GM06990 (cell line): ENCODE measurements at regions not wholly inside any gene's neighbourhood (a gene's known extent, or its start where the extent isn't known, plus 50 kb on each side); places are given as distances from the start of the nearest gene placed in this dataset.

Source experiments
- DNase-seq: peaks from one replicate; pipeline ENCODE4 v3.0.0-alpha.2; 2011; ENCODE audit not compliant: insufficient read length; ENCODE audit errors: extremely low read depth
- H3K27me3 ChIP-seq: replicated peaks from 2 replicates; pipeline ENCODE4 v1.6.0; 2011; ENCODE audit warnings: low read length; ENCODE audit not compliant: control insufficient read depth, insufficient read depth
- H3K36me3 ChIP-seq: 2 replicates; pipeline ENCODE4 v1.5.1; 2011; ENCODE audit warnings: low read length; ENCODE audit not compliant: control insufficient read depth, insufficient read depth
- H3K4me3 ChIP-seq: replicated peaks from 2 replicates; pipeline ENCODE4 v1.5.1; 2011; ENCODE audit warnings: low read depth, mild to moderate bottlenecking, control low read depth, low read length
- TF ChIP-seq, protein P1 (sequence below): IDR thresholded peaks from 2 replicates; pipeline ENCODE4 v1.5.1; 2011; ENCODE audit warnings: low read length, control low read depth, mild to moderate bottlenecking, inconsistent platforms; ENCODE audit not compliant: insufficient read depth, poor library complexity, severe bottlenecking

DNA sequence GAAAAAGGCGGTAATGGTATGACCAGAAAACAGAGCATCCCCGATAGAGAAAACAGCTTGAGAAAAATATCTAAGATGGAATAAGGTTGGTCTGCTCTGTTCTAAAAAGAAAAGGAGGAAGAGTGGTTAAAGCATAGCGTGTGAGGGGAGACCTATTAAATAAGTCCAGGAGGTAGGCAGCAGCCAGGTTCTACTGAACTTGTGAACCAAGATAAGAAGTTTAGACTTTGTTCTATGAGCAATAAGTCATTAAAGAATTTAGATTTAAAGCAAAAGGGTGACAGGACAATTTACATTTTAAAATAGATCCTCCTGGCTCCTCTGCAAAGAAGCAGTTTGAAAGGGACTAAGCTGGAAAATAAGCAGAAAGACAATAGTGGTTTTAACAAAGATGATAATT, 81.3 kb upstream of the COX7C start:
- Histone ChIP-seq H3K4me3 (no peak overlapping the region), H3K27me3 (no peaks in the 10 kb centered on the region), H3K36me3 (no peaks in the 10 kb centered on the region)
- DNase-seq: no peak
- TF ChIP-seq, protein P1, sequence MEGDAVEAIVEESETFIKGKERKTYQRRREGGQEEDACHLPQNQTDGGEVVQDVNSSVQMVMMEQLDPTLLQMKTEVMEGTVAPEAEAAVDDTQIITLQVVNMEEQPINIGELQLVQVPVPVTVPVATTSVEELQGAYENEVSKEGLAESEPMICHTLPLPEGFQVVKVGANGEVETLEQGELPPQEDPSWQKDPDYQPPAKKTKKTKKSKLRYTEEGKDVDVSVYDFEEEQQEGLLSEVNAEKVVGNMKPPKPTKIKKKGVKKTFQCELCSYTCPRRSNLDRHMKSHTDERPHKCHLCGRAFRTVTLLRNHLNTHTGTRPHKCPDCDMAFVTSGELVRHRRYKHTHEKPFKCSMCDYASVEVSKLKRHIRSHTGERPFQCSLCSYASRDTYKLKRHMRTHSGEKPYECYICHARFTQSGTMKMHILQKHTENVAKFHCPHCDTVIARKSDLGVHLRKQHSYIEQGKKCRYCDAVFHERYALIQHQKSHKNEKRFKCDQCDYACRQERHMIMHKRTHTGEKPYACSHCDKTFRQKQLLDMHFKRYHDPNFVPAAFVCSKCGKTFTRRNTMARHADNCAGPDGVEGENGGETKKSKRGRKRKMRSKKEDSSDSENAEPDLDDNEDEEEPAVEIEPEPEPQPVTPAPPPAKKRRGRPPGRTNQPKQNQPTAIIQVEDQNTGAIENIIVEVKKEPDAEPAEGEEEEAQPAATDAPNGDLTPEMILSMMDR: no peak

DNA sequence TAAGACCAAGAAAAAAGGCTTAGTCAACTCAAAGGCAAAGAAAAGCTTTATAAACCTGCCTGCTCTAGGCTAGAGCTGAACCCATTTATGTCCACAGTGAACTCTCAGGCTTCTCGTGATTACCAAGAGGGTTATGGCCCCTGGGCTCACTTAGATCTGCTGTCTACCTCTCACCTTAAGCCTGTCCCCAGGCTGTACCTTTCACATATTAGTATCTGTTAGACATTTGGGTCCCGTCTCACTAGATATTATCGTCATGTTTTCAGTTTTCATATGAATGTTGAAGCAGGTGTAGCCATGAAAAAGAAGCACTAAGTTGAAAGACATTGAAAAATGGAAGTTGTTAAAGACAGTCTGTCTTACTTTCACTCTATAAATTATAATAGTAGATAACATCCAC, 75.2 kb upstream of the COX7C start:
- Histone ChIP-seq H3K4me3 (no peak overlapping the region), H3K27me3 (no peaks in the 10 kb centered on the region), H3K36me3 (no peaks in the 10 kb centered on the region)
- DNase-seq: no peak
- TF ChIP-seq, protein P1: no peak

DNA sequence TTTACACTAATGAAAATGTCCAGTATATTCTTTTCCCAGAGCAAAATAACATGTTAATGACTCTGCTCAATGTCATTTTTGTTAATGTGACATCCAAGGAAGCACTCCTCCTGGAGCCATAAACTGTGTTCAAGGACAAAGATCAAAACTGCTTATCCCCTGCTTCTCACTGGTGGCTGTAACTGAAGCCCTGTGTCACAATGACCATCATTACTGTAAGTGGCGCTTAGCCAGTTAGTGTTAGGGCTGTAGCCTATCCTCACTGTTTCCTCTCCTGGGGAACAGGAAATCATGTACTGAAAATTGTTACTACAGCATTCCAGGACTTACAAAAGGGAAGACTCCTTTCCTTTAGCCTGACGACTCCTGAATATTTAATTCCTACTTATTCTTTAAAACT, 71.7 kb upstream of the COX7C start:
- Histone ChIP-seq H3K27me3 (no peaks in the 10 kb centered on the region), H3K36me3 (no peaks in the 10 kb centered on the region), H3K4me3 (no peak overlapping the region)
- DNase-seq: no peak
- TF ChIP-seq, protein P1: no peak

DNA sequence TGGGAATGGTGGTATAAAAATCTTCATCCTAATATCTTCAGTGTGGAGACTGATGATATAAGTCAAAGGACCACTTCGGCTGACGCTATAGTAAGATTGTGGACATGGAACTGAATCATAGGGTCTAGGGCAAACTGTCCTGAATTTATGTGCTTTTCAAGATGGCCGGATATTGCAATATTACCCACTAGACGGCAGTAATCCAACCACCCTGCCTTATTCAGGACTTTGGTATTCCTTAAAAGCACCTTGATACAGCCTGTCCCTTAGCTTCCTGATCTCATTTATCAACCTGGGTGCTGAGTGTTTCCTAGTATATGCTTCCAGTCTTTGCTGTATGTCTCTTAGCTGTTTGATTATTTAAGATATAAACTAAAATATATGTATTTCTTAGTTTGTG, 71.2 kb upstream of the COX7C start:
- Histone ChIP-seq H3K36me3 (no peaks in the 10 kb centered on the region), H3K4me3 (no peak overlapping the region), H3K27me3 (no peaks in the 10 kb centered on the region)
- DNase-seq: no peak
- TF ChIP-seq, protein P1: no peak

DNA sequence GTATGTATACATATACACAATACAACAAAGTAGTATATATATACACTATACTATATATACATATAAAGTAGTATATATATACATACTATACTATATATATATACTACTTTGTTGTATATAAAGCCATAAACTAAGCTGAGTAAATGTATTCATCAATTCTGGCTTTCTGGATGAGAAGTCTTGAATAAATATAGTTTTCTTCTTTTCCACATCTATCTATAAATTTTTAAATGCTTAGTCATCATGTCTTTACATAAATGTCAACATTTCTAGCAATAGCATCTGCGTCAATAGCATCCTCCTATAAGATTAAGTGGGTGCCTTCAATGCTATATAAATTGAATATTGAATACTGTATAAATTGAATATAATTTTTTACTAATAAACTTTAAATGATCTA, 63.1 kb upstream of the COX7C start:
- Histone ChIP-seq H3K36me3 (no peaks in the 10 kb centered on the region), H3K27me3 (no peaks in the 10 kb centered on the region), H3K4me3 (no peak overlapping the region)
- DNase-seq: no peak
- TF ChIP-seq, protein P1: no peak

DNA sequence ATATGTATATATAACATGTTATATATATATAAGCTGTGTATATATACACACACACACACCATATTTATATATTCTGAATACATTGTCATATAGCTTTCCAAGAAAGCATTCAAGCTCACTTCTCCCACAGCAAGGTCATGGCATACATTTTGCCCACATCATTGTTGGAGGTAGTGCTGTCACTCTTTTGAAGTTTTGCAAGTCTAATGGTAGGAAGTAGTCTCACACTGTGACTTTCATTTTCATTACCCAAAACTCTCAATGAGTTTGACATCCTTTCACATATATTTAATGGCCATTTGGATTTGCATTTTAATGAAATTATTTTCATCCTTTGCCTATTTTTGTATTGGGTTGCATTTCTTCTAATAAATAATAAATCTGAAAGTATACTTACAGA, 59.8 kb upstream of the COX7C start:
- no peaks in the 10 kb centered on the region for H3K27me3 ChIP-seq
- DNase-seq: no peak
- TF ChIP-seq, protein P1: no peak
- H3K36me3 ChIP-seq: no peaks in the 10 kb centered on the region
- H3K4me3 ChIP-seq: no peak overlapping the region
